GM18508 (cell line): ENCODE measurements at regions not wholly inside any gene's neighbourhood (a gene's known extent, or its start where the extent isn't known, plus 50 kb on each side); places are given as distances from the start of the nearest gene placed in this dataset.

Experiments used
- ATAC-seq: cut with Tn5 transposase; IDR thresholded peaks from one replicate; pipeline ENCODE4 v1.9.1; 2021; ENCODE audit warnings: moderate number of reproducible peaks; ENCODE audit not compliant: insufficient read depth, unreplicated experiment

- ATAC-seq = no peak
Measured at GRCh38 chr12:86670986-86671385, 414.8 kb upstream of the MGAT4C start.

GRCh38 chr12:86669010-86669409 lies 412.8 kb upstream of the MGAT4C start:
- no peak for ATAC-seq

GRCh38 chr12:86666316-86666715 lies 410.1 kb upstream of the MGAT4C start:
- no peak for ATAC-seq

GRCh38 chr12:86663716-86664115 lies 407.5 kb upstream of the MGAT4C start:
- ATAC-seq = no peak

- ATAC-seq = no peak
Measured at GRCh38 chr12:86663173-86663572, 407.0 kb upstream of the MGAT4C start.

- no peak for ATAC-seq
Measured at GRCh38 chr12:86662464-86662863, 406.3 kb upstream of the MGAT4C start.

- no peak for ATAC-seq
Measured at GRCh38 chr12:86660488-86661147, 404.4 kb upstream of the MGAT4C start.

- ATAC-seq = no peak
Measured at GRCh38 chr12:86659985-86660384, 403.8 kb upstream of the MGAT4C start.

- no peak for ATAC-seq
Measured at GRCh38 chr12:86658303-86658702, 402.1 kb upstream of the MGAT4C start.

GRCh38 chr12:86647800-86648199 lies 391.6 kb upstream of the MGAT4C start:
- ATAC-seq = no peak

- no peak for ATAC-seq
Measured at GRCh38 chr12:86634456-86635410, 378.5 kb upstream of the MGAT4C start.

- no peak for ATAC-seq
Measured at GRCh38 chr12:86627001-86627400, 370.8 kb upstream of the MGAT4C start.

GRCh38 chr12:86623267-86623666 lies 367.1 kb upstream of the MGAT4C start:
- no peak for ATAC-seq

GRCh38 chr12:86621957-86622356 lies 365.8 kb upstream of the MGAT4C start:
- ATAC-seq = no peak

GRCh38 chr12:86613311-86613710 lies 357.1 kb upstream of the MGAT4C start:
- ATAC-seq = no peak

- no peak for ATAC-seq
Measured at GRCh38 chr12:86608638-86609037, 352.4 kb upstream of the MGAT4C start.

- no peak for ATAC-seq
Measured at GRCh38 chr12:86601550-86602308, 345.5 kb upstream of the MGAT4C start.

GRCh38 chr12:86600664-86601231 lies 344.6 kb upstream of the MGAT4C start:
- no peak for ATAC-seq

- ATAC-seq = no peak
Measured at GRCh38 chr12:86597431-86597830, 341.2 kb upstream of the MGAT4C start.

- no peak for ATAC-seq
Measured at GRCh38 chr12:86590296-86590695, 334.1 kb upstream of the MGAT4C start.

- ATAC-seq = no peak
Measured at GRCh38 chr12:86574143-86574542, 318.0 kb upstream of the MGAT4C start.
